SK-N-SH treated with all-trans-retinoic acid at 6 μM for 48 hours (cell line): ENCODE measurements at regions not wholly inside any gene's neighbourhood (a gene's known extent, or its start where the extent isn't known, plus 50 kb on each side); places are given as distances from the start of the nearest gene placed in this dataset.

Source experiments
- ATAC-seq: fragments of 200-7000 bp; cut with Tn5 transposase; 3 replicates; pipeline ENCODE4 v1.9.1; 2020; ENCODE audit warnings: mild to moderate bottlenecking, moderate library complexity
- ARNTL ChIP-seq: fragments of 450-650 bp; formaldehyde crosslinking; IDR thresholded peaks from 2 replicates; pipeline ENCODE4 v1.5.0; 2020; ENCODE audit warnings: low read depth, mild to moderate bottlenecking, moderate library complexity, borderline replicate concordance
- BACH2 ChIP-seq: fragments of 250-450 bp; sonication (Bioruptor Pico); IDR thresholded peaks from 2 replicates; pipeline ENCODE4 v1.9.0; 2021; ENCODE audit warnings: mild to moderate bottlenecking, borderline replicate concordance
- CSDC2 ChIP-seq: fragments of 250-450 bp; sonication (Bioruptor Pico); IDR thresholded peaks from 2 replicates; pipeline ENCODE4 v1.5.0; 2020; ENCODE audit warnings: mild to moderate bottlenecking, moderate library complexity
- CSRNP3 ChIP-seq: fragments of 250-450 bp; sonication (Bioruptor Pico); IDR thresholded peaks from 2 replicates; pipeline ENCODE4 v1.5.1; 2021; ENCODE audit warnings: mild to moderate bottlenecking, moderate library complexity
- ISL1 ChIP-seq: fragments of 250-450 bp; sonication (Bioruptor Pico); IDR thresholded peaks from 2 replicates; pipeline ENCODE4 v2.1.2; 2022; ENCODE audit warnings: mild to moderate bottlenecking, moderate library complexity
- OSR1 ChIP-seq: fragments of 250-450 bp; sonication (Bioruptor Pico); IDR thresholded peaks from 2 replicates; pipeline ENCODE4 v1.8.0; 2022; ENCODE audit warnings: moderate library complexity, mild to moderate bottlenecking, inconsistent platforms
- PATZ1 ChIP-seq: fragments of 250-450 bp; sonication (Bioruptor Pico); IDR thresholded peaks from 2 replicates; pipeline ENCODE4 v1.8.0; 2020; ENCODE audit warnings: mild to moderate bottlenecking, moderate library complexity, borderline replicate concordance
- POU6F1 ChIP-seq: fragments of 250-450 bp; sonication (Bioruptor Pico); IDR thresholded peaks from 2 replicates; pipeline ENCODE4 v1.8.0; 2021; ENCODE audit warnings: low read depth, mild to moderate bottlenecking, moderate library complexity, borderline replicate concordance
- PPARA ChIP-seq: fragments of 250-450 bp; sonication (Bioruptor Pico); IDR thresholded peaks from 2 replicates; pipeline ENCODE4 v1.5.0; 2020; ENCODE audit warnings: mild to moderate bottlenecking, borderline replicate concordance
- RARB ChIP-seq: fragments of 250-450 bp; sonication (Bioruptor Pico); IDR thresholded peaks from 2 replicates; pipeline ENCODE4 v1.8.0; 2021; ENCODE audit warnings: mild to moderate bottlenecking, moderate library complexity
- TCF4 ChIP-seq: fragments of 250-450 bp; sonication (Bioruptor Pico); IDR thresholded peaks from 2 replicates; pipeline ENCODE4 v1.8.0; 2021; ENCODE audit warnings: mild to moderate bottlenecking, moderate library complexity, borderline replicate concordance
- TSHZ2 ChIP-seq: fragments of 250-450 bp; sonication (Bioruptor Pico); IDR thresholded peaks from 2 replicates; pipeline ENCODE4 v1.5.0; 2020; ENCODE audit warnings: mild to moderate bottlenecking, moderate library complexity
- ZC3H10 ChIP-seq: fragments of 250-450 bp; sonication (Bioruptor Pico); IDR thresholded peaks from 2 replicates; pipeline ENCODE4 v1.5.1; 2021; ENCODE audit warnings: mild to moderate bottlenecking, moderate library complexity
- ZFP3 ChIP-seq: fragments of 250-450 bp; sonication (Bioruptor Pico); IDR thresholded peaks from 2 replicates; pipeline ENCODE4 v1.5.0; 2020; ENCODE audit warnings: mild to moderate bottlenecking, moderate library complexity
- ZFP30 ChIP-seq: fragments of 450-650 bp; formaldehyde crosslinking; IDR thresholded peaks from 2 replicates; pipeline ENCODE4 v1.5.0; 2022; ENCODE audit warnings: mild to moderate bottlenecking, moderate library complexity
- ZNF8 ChIP-seq: fragments of 450-650 bp; formaldehyde crosslinking; IDR thresholded peaks from 2 replicates; pipeline ENCODE4 v1.5.0; 2020; ENCODE audit warnings: mild to moderate bottlenecking, moderate library complexity

- no peak for TF ChIP-seq TSHZ2
Measured at GRCh38 chr2:83654091-83654611, 804.9 kb downstream of the SUCLG1 start (continued).

- TF ChIP-seq ZFP3 (CRISPR knock-in tag) = no peak
- TF ChIP-seq OSR1 (CRISPR knock-in tag) = no peak
- TF ChIP-seq CSRNP3 (CRISPR knock-in tag) = no peak
- no peak for TF ChIP-seq BACH2 (CRISPR knock-in tag)
- TF ChIP-seq CSDC2 (CRISPR knock-in tag) = no peak
- TF ChIP-seq TCF4 = no peak
- no peak for TF ChIP-seq ZFP30 (CRISPR knock-in tag)
- no peak for TF ChIP-seq TSHZ2
- no peak for TF ChIP-seq ZNF8 (CRISPR knock-in tag)
- no peak for TF ChIP-seq ISL1 (CRISPR knock-in tag)
- TF ChIP-seq ARNTL = no peak
- no peak for TF ChIP-seq ZC3H10 (CRISPR knock-in tag)
- no peak for TF ChIP-seq PPARA (CRISPR knock-in tag)
- TF ChIP-seq POU6F1 = no peak
- no peak for TF ChIP-seq PATZ1 (CRISPR knock-in tag)
- no peak for ATAC-seq
Measured at GRCh38 chr2:83650898-83651297, 808.2 kb downstream of the SUCLG1 start.

- TF ChIP-seq PPARA (CRISPR knock-in tag) (no peak), ISL1 (CRISPR knock-in tag) (no peak), ZNF8 (CRISPR knock-in tag) (no peak), ARNTL (no peak), RARB (no peak), ZFP30 (CRISPR knock-in tag) (no peak), TSHZ2 (no peak)
- no peak for ATAC-seq
Measured at GRCh38 chr2:83650161-83650560, 808.9 kb downstream of the SUCLG1 start.
